LNCaP clone FGC (cell line): ENCODE measurements at regions not wholly inside any gene's neighbourhood (a gene's known extent, or its start where the extent isn't known, plus 50 kb on each side); places are given as distances from the start of the nearest gene placed in this dataset.

ENCODE experiments used
- DNase-seq: peaks from one replicate; pipeline ENCODE4 v3.0.0-alpha.2; 2011; ENCODE audit warnings: low read depth
- H3K4me3 ChIP-seq: 2 replicates; pipeline ENCODE4 v1.5.1; 2011; ENCODE audit warnings: mild to moderate bottlenecking, low read depth, low read length, control low read depth
- CTCF ChIP-seq: IDR thresholded peaks from 2 replicates; pipeline ENCODE4 v1.5.1; 2012; ENCODE audit warnings: mild to moderate bottlenecking; ENCODE audit not compliant: control insufficient read depth, insufficient read depth; ENCODE audit errors: extremely low read depth

GRCh38 chr13:73948848-73949529 lies 185.2 kb downstream of the KLF12 start:
- no peak for DNase-seq

GRCh38 chr13:73945871-73946270 lies 188.3 kb downstream of the KLF12 start:
- TF ChIP-seq CTCF, result no peak
- DNase-seq, result no peak
- no peak overlapping the region for H3K4me3 ChIP-seq

More at GRCh38 chr13:73948848-73949529, 185.2 kb downstream of the KLF12 start:
- H3K4me3 ChIP-seq, result no peak overlapping the region
- no peak for TF ChIP-seq CTCF

GRCh38 chr13:73945382-73945781 lies 188.8 kb downstream of the KLF12 start:
- no peak for DNase-seq
- TF ChIP-seq CTCF, result no peak
- H3K4me3 ChIP-seq, result no peak overlapping the region

GRCh38 chr13:73943965-73944233 lies 190.3 kb downstream of the KLF12 start:
- TF ChIP-seq CTCF, result no peak
- no peak for DNase-seq
- H3K4me3 ChIP-seq, result no peak overlapping the region

- DNase-seq, result no peak
- no peak overlapping the region for H3K4me3 ChIP-seq
- no peak for TF ChIP-seq CTCF
Measured at GRCh38 chr13:73943137-73943964, 190.9 kb downstream of the KLF12 start.

- H3K4me3 ChIP-seq, result no peak overlapping the region
- TF ChIP-seq CTCF, result no peak
- DNase-seq, result no peak
Measured at GRCh38 chr13:73941752-73942151, 192.5 kb downstream of the KLF12 start.
